ENCODE measurements at regions not wholly inside any gene's neighbourhood (a gene's known extent, or its start where the extent isn't known, plus 50 kb on each side); places are given as distances from the start of the nearest gene placed in this dataset.

GRCh38 chr9:79220666-79221065 is 351.1 kb upstream of the TLE4 start:
- ATAC-seq (no peak), DNase-seq (no peak)
- H3K4me3 ChIP-seq: no peak overlapping the region
- H3K4me1 ChIP-seq: no peaks in the 10 kb centered on the region
- intact Hi-C loops (cut with DNase I): no loop called here
- TF ChIP-seq CTCF (IDR thresholded peaks at IDR 0.05): no peak
- H3K36me3 ChIP-seq: no peaks in the 10 kb centered on the region
- H3K9me3 ChIP-seq: no peaks in the 10 kb centered on the region
- no peaks in the 10 kb centered on the region for H3K27me3 ChIP-seq
- H3K27ac ChIP-seq: no peak overlapping the region

GRCh38 chr9:79221084-79221483 is 350.7 kb upstream of the TLE4 start:
- no peaks in the 10 kb centered on the region for H3K9me3 ChIP-seq
- no peaks in the 10 kb centered on the region for H3K36me3 ChIP-seq
- H3K27ac ChIP-seq: no peak overlapping the region
- no peak for TF ChIP-seq CTCF (IDR thresholded peaks at IDR 0.05)
- no peak overlapping the region for H3K4me3 ChIP-seq
- ATAC-seq (no peak), DNase-seq (no peak)
- H3K4me1 ChIP-seq: no peaks in the 10 kb centered on the region
- no peaks in the 10 kb centered on the region for H3K27me3 ChIP-seq
- intact Hi-C loops (cut with DNase I): no loop called here

- Histone ChIP-seq H3K9me3 (no peaks in the 10 kb centered on the region), H3K36me3 (no peaks in the 10 kb centered on the region), H3K27me3 (no peaks in the 10 kb centered on the region), H3K4me1 (no peaks in the 10 kb centered on the region), H3K4me3 (no peak overlapping the region), H3K27ac (no peak overlapping the region)
- no peak for TF ChIP-seq CTCF (IDR thresholded peaks at IDR 0.05)
- ATAC-seq: no peak
- no peak for DNase-seq
- intact Hi-C loops (cut with DNase I): no loop called here
These were observed 349.3 kb upstream of the TLE4 start for GRCh38 chr9:79222483-79222882.

- no peak overlapping the region for H3K27ac ChIP-seq
- H3K27me3 ChIP-seq: no peaks in the 10 kb centered on the region
- TF ChIP-seq CTCF (IDR thresholded peaks at IDR 0.05): no peak
- H3K36me3 ChIP-seq: no peaks in the 10 kb centered on the region
- H3K4me1 ChIP-seq: no peaks in the 10 kb centered on the region
- no peak for ATAC-seq
- DNase-seq: no peak
- intact Hi-C loops (cut with DNase I): no loop called here
- H3K9me3 ChIP-seq: no peaks in the 10 kb centered on the region
- H3K4me3 ChIP-seq: no peak overlapping the region
These were observed 346.9 kb upstream of the TLE4 start for GRCh38 chr9:79224672-79225433.

- H3K4me1 ChIP-seq: no peaks in the 10 kb centered on the region
- peak; percentile 25 for TF ChIP-seq CTCF (IDR thresholded peaks at IDR 0.05)
- no peaks in the 10 kb centered on the region for H3K27me3 ChIP-seq
- no peaks in the 10 kb centered on the region for H3K36me3 ChIP-seq
- H3K9me3 ChIP-seq: no peaks in the 10 kb centered on the region
- H3K4me3 ChIP-seq: no peak overlapping the region
- peak; percentile 67 for ATAC-seq
- H3K27ac ChIP-seq: no peak overlapping the region
- intact Hi-C loops (cut with DNase I): no loop called here
- DNase-seq: no peak
These were observed 338.2 kb upstream of the TLE4 start for GRCh38 chr9:79233542-79233941.

GRCh38 chr9:79236466-79236865 is 335.3 kb upstream of the TLE4 start:
- no peaks in the 10 kb centered on the region for H3K4me1 ChIP-seq
- ATAC-seq (no peak), DNase-seq (no peak)
- H3K4me3 ChIP-seq: no peak overlapping the region
- no peaks in the 10 kb centered on the region for H3K27me3 ChIP-seq
- H3K27ac ChIP-seq: no peak overlapping the region
- no peaks in the 10 kb centered on the region for H3K9me3 ChIP-seq
- no peaks in the 10 kb centered on the region for H3K36me3 ChIP-seq
- TF ChIP-seq CTCF (IDR thresholded peaks at IDR 0.05): no peak
- intact Hi-C loops (cut with DNase I): no loop called here

Data from upper lobe of right lung (tissue), 1 donor.